CD4-positive, alpha-beta T cell treated with Interleukin-4 for 1 hour (primary cell): ENCODE measurements at regions not wholly inside any gene's neighbourhood (a gene's known extent, or its start where the extent isn't known, plus 50 kb on each side); places are given as distances from the start of the nearest gene placed in this dataset.

Experiments
- DNase-seq, 2 donors: peaks; one replicate each; pipeline ENCODE4 v3.0.0-alpha.2; 2020 to 2022

DNA sequence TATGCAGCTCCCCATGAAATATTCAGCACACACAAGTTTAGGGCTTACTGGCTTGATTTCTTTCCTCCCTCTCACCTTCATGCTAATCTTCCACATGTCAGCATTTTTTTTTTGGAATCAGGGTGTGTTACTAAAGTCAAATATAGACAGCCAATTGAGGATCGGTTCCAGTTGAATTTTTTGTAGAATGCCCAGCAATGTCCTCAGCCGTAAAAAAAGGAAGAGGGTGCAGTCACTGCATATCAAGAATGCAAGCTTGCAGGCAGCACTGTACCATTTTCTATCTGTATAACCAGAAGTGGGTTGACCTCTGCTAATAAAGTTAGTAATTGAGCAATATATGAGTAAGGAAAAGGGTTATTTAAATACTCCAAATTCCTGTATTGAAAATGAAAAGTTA lies 51.4 kb upstream of the CHMP2B start:
- no peak for DNase-seq

DNA sequence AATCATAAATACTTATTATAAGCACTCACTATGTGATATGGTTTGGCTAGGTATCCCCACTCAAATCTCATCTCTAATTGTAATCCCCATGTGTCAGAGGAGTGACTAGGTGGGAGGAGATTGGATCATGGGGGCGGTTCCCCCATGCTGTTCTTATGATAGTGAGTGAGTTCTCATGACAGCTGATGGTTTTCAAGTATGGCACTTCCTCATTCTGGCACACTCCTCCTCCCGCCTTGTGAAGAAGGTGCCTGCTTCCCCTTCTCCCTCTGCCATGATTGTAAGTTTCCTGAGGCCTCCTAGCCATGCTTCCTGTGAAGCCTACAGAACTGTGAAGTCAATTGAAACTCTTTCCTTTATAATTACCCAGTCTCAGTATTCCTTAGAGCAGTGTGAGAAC lies 53.3 kb upstream of the CHMP2B start:
- DNase-seq: no peak

DNA sequence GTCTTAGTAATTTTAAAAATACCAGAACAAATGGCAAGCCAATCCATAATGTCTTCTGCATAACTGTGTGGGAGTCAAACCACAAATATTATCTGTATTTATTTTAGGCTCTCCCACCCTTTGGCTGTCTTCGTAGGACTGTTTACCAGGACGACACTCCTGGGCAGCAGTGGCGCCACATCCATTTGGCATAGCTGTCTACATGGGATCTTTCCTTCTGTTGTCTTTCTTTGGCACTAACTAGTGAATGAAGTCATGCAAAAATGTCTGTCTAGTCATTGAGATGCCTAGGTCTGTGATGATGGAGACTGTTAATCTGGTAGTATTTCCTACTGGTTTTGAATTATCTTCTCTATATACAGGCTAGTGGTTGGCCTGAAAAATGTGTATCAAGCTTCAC lies 54.0 kb upstream of the CHMP2B start:
- DNase-seq: no peak

DNA sequence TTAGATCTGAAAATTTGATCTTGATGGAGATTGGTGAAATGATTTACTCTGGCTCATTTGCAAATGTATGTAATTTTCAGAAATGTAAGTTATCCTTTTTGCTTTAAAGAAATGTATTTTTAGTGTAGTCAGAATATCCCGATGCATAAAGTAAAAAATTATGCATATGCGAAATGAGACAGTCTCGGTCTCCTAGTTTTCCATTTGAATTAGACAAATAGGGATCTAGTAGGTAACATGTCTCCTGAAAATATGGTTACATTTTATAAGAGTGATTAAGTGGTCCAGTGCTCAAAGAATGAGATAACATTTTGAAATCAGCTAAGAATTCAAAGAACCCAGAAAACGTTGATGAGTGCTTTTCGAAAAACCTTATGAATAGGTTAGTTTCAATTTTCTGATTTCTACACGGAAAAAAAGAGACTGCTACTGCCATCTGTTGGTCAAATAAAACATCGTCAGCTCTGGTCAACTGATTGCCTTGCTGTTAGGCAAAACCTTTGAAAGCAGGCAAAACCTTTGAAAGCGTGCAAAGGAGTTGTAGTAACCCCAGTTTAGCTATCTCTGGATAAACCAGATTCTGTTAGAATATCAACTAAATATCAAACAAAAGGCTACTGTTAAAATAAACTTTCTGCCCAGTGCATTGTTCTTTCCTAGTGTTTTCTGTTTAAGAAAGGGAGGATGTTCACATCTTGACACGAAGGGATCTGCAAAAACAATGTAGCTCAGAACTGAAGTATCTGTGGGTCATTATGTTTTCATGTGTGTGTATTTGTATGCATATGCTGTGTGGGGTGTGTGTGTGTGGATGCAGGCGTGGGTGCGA lies 59.3 kb upstream of the CHMP2B start:
- peak in 1 of 2 donors; percentile 49 for DNase-seq

DNA sequence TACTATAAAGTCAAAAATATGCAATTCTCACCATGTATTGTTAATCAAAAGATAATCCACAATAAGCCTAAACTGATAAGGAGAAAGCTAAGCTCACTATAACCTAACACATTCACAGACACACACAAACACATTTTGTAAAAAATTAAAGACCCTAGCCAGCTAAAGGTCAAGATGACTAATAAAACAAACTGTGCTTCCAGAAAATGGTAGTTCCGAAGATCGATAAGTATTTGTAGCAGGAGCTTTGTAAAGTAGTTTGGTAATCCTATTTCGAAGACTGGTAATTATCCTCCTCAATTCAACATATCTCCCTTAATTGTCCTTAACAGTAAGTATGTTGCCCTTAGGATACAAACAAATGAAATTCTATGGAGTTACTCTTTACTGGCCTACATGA lies 62.9 kb upstream of the CHMP2B start:
- DNase-seq: no peak

DNA sequence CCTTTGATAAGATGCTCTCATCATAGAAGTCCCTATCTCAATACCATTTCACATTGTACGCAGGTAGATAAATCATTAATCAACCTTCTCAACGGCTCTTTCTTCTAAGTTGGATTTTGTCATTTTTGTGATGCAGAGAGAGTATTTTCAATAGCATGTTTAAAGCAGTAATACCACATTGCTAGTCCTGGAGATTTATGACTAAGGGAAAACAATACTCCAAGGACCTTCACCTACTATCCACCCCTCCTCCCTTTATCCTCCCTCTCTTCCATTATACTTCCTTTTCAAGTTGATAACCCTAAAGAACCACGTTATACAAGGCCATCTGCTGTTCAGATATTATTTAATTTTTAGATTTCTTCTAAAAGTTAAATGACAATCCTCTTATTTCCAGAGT lies 65.3 kb upstream of the CHMP2B start:
- DNase-seq: no peak

DNA sequence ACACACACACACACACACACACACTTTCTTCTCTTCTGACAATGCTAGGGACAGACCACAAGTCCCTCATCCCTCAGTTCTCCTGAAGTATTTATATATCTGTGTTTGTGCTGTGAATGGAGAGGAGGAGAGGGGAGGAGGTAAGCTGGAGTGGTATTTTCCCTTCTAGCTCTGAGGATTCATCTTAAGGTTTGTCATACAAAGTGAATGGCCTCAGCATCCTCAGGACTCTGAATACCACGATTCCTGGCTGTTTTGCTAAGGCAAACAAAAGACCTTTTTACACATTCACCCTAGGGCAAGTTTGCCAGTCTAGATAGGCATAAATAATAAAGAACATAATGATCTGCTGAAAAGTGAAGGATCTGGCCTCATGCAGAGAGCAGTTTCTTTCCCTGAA lies 65.7 kb upstream of the CHMP2B start:
- no peak for DNase-seq

DNA sequence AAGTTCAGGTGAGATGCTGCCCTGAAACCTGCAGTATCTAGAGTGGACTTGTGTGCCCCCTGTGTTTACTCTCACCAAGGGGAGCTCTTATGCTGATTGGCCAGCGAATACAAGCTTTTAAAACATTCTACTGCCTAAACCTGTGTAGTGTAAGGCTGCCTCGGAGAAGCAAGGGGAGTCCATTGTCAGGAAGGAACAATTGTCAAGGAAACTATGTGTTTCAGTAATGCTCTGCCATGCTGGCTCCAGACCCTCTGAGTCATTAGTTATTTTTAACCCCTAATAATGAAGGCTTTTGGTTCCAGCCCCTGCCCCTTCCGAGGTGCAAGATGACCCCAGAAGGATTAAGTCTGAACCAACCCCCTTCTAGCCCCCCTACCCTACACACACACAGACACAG lies 66.1 kb upstream of the CHMP2B start:
- DNase-seq: no peak

DNA sequence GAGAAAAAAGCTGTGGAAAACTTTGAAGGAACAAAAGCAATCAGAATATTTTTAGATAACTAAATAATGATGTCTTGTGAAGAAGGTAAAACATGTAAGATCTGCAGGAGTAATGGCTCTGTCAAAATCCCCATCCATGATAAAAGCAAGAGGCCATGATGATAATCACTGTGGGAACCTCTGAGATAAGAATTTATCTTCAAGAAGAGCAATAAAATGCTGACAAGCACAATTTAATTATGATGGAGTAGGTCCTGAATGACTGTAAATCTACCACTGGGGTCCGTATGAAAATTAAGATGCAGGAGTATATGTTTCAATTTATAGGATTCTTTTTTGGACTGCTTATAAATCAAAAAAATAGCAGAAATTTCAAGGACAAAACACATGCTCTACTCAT lies 68.3 kb upstream of the CHMP2B start:
- DNase-seq: no peak

DNA sequence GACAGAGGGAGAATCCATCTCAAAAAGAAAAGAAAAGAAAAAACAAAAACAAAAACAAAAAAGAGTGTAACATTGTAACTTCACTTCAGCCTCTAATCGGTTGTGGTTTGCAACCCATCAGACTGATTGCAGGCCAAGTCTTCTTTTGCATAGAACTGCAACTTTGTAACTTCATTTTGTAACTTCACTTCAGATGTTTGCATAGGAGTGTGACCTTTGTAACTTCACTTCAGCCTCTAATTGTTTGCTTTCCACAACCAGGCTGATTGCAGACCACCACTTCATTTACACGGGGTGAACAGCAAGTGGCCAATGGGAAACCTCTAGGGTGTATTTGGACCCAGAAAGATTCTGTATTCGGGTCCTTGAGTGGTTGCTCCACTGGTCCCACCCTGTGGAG lies 79.1 kb upstream of the CHMP2B start:
- DNase-seq: no peak

DNA sequence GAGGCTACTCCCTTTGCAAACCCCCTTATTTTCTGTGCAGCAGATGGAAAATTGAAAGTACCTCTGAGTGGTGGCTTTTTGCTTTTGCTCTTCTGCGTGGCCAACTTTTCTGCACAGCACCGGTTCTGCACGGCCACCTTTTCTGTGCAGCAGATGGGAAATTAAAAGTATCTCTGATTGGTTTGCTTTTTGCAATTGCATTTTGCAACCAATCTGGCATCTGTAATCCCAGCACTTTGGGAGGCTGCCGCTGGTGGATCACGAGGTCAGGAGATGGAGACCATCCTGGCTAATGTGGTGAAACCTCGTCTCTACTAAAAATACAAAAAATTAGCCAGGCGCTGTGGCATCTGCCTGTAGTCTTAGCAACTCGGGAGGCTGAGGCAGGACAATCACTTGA lies 79.5 kb upstream of the CHMP2B start:
- no peak for DNase-seq

DNA sequence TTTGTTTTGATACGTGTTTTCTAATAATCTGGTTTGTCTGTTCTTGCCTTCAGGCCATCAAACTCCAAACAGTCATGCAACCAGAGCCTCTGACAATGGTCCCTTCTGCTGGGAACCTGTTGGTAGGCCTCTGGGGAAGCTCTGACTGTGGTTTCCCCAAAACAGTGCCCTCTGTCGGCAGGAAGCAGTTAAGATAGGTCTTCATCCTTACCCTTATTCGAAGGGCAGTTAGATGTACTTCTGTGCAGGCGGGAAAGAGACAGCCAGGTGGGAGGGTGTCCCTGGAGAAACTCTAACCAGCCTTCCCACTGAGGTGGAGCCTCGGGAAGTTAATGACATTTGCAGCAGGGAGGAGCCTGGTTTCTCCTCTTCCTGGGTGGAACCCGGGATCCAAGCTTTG lies 81.6 kb upstream of the CHMP2B start:
- no peak for DNase-seq

DNA sequence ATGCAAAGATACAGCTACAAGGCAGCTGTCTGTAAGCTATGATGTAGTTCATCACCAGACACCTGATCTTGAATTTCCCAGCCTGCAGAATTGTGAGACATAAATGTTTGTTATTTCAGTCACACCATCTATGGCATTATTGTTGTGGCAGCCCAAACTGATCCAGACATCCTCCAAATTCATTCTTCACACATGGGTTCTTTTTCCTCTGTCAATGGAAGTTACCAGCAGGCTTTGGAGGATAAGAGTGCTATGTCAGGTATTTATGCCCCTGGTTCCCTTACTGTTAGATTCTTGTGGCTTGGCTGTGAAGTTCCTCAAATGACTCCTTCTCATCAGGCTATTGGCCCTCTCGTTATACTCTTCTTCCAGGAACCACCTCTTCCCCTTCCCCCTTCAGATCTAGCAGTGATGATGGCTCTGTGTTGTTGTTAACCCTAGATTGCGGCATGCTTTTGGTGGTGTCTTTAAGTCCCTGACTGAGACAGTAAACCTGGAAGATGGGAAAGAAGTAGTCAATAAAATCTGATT lies 91.0 kb upstream of the CHMP2B start:
- no peak for DNase-seq

DNA sequence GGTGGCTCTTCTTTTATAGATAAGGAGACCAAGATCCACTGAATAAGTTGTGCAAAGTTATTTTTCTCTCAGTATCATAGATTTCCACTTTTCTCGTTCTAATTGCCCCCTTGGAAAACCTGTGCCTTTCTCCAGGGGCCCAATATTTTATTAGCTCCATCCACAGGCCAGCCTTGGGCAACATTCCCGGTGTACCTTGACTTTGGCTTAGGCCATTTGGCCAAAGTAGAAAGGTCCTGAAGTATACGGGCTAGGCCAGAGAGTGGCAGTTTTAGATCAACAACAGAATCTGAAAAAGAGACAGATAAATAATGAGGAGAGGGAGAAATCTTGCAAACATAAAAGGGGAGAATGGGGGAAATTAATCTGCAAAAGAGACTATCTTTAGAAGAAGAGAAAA lies 91.7 kb upstream of the CHMP2B start:
- no peak for DNase-seq

DNA sequence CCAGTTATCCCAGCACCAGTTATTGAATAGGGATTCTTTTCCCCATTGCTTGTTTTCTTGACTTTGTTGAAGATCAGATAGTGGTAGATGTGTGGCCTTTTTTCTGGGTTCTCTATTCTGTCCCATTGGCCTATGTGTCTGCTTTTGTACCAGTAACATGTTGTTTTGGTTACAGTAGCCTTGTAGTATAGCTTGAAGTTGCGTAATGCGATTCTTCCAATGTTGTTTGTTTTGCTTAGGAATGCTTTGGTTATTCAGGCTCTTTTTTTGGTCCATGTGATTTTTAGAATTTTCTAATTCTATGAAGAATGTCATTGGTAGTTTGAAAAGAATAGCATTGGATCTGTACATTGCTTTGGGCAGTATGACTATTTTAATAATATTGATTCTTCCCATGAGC lies 94.3 kb upstream of the CHMP2B start:
- no peak for DNase-seq

DNA sequence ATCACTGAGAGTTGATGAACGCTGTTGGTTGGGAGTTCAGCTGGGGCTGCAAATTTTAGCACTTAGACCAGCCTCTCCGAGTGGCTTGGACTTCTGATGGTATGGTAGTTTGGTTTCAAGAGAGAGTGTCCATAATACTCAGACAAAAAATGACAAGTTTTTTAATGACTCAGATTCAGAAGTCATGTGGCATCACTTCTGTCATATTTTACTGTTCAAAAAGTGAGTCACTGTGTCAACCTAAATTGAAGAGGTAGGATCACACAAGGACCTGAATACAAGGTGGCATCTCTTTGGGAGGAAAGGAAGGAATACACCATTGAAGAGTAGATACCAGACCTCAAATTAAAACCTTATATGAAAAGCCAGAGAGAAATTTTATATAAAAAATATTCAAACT lies 99.1 kb upstream of the CHMP2B start:
- no peak for DNase-seq

DNA sequence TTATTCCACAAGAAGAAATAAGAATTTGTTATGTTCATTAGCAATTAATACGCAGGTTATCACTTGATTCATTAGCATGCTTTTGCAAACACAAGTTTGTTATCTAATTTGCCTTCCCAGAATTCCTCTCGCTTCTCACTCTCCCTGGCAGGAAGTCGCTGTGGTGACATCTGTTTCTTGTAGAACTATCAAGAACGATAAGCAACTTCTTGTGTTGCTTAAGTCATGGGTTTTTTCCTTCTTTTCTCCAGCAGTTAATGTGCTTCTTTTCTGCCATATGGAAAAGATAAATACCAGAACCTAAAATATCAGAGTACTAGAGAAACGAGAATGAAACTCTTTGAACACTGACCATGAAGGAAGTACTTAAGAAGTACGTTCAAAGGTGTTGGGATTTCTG lies 99.8 kb upstream of the CHMP2B start:
- DNase-seq: no peak

DNA sequence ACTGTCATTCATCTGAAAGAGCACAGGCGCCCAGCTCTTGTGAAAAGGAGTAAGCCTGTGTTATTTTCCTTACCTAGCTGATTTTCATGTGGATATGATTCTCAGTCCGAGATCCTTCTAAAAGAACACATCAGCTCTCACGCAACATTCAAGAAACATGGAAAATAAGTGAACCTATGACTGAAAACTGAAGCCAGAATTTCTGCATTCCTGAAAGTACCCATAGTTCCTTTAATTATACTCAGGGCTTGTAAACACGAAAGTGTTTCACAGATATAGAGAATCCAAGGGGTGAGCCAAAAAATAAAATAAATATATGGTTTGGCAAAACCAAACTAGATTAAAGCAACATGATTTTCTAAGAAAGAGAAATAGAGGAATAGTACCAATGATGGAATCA lies 100.8 kb upstream of the CHMP2B start:
- DNase-seq: no peak

DNA sequence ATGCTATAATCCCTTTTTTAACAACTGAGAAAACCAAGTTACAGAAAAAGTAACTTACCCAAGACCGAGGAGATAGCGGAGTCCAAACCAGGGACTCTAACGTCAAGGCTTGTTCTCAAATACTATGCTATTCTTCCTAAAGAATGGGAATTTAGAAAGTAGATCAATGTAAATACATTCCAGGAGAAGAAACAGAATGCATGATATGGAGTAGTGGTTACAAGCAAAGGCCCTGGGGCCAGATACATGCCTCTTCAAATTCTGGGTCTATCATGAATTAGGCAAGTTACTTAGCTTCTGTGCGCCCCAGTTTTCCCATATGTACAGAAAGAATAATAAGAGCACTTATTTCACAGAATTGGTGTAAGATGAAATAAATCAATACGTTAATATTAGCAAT lies 102.0 kb upstream of the CHMP2B start:
- DNase-seq: no peak

DNA sequence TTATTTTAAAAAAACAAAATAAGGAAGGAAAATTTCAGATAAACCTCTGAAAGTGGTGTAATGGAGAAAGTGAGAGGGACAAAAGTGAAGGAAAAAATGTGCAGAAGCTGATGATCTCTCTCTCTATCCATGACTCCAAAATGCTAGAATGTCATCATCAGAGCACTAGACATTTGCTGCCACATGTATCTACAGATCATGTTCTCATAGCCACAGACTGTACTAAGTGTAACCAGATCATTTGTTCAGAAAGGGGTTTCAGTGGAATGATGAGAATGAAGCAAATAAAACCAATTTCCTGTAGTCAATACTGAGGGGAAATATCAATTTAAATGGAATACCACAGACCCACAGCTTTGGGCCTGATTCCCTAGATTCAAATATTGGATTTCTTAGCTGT lies 104.3 kb upstream of the CHMP2B start:
- DNase-seq: no peak

DNA sequence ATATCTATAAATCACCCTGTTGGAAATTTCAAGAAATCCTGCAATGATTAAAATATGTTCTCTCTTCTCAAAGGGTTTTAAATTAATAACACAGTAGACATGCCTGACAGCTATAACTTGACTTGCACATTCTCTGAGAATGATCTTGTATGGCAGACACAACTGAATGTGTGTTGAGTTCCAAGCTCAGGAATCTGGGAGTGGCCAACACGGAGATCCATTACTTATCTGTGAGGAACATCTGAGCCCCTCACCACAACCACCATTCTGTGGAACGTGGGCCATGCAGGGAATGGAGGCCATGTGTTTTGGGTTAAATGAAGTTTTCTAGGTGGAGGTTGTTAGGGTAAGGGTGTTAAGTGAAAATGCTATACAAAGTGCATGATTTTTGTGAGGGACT lies 105.3 kb upstream of the CHMP2B start:
- no peak for DNase-seq

DNA sequence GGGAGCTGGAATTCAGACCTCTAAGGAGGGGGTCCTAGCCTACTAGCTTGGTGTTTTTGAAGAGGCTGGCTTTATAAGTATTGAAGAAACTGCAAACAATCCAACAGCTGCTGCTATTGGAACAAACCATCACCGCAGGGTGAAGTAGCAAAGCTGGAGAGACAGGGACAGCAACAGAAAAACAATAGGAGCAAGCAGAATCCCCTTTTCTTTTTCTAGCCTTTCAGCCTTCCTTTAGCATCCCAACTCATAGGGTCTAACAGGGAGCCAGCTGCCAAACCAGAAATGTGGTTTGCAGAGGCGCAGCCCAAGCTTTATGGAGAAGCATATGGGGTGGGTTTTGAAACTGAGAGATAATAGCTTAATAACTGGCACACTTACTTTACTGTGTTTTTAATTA lies 106.2 kb upstream of the CHMP2B start:
- DNase-seq: no peak

DNA sequence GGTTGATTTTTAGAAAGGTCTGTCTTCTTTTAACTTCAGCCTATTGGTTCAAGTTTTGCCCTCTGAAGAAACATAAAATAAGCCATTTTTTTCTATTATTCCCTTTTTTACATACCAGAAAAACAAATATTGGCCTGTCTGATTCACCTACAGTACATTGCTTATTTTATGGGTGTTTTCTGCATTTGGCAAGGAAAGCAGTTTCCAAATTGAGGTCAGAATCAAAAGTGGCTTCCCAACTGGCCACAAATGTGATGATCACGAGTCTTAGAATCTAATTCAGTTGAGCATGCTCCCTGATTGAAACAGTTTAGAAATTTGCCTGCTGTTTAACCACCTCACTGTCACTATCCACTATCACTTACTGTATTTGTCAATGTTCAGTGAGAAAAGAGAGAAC lies 106.9 kb upstream of the CHMP2B start:
- DNase-seq: no peak

DNA sequence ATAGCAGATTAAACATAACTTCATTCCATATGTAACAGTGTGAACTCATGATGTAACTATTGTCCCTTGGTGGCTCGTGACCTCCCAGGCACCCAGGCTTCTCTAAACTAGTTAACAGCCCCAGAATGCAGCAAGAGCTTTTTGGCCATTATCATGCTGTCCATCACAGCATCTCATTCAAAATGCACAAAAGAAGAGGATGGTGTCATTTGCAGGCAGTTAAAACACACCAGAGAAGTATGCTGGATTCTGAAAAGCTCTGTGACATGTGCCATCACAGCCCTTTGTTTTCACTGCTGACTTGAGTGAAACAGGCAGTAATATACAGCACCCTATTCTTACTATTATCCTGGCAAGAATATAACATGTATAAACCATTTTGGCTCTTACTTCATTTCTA lies 117.6 kb upstream of the CHMP2B start:
- no peak for DNase-seq
